CD4-positive, alpha-beta T cell treated with Interleukin-6 for 4 hours (primary cell): ENCODE measurements at regions not wholly inside any gene's neighbourhood (a gene's known extent, or its start where the extent isn't known, plus 50 kb on each side); places are given as distances from the start of the nearest gene placed in this dataset.
"Not testable (repeated sequence)": the region's sequence is repeated elsewhere in the genome, so short reads cannot be mapped to it uniquely, and the experiment has no call there.

Source experiments
- DNase-seq: peaks from one replicate; pipeline ENCODE4 v3.0.0-alpha.2; 2020; ENCODE audit warnings: mixed read lengths

- DNase-seq = no peak
These were observed 155.2 kb downstream of the CEBPB start for GRCh38 chr20:50345712-50346373.

GRCh38 chr20:50346374-50347283, 156.0 kb downstream of the CEBPB start:
- peak; percentile 37 for DNase-seq

DNA sequence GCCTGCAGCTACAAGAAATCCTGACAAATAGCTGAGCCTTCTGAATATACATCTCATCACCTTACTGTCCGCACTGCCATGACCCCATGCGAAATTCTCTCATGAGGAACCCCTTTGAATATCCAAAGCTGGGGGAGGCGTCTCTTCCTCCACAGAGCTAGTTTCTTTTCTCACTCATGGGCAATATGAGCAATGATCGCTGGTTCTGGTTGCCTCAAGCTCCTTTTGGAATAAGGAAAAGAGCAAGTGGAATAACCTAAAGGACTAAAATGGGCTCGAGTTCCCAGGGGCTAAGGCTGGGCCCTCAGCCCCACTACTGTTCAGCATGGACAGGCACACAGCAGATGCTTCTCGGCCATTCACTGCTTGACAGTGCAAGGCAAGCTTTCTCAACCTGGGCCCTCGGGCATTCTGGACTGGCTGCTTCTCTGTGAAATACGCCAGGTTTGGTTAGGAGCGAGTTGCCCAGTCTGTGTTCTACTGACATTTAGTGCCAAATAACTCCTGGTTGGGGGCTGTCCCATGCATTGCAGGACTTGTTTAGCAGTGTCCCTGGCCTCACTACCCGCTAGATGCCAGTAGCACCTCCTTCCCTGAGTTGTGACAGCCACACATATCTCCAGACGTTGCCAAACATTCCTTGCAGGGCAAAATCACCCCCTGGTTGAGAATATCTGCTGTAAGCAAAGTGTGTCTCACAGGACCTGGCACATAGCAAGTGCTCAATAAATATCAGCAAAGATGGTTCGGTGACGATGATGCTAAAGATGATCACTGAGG, 156.8 kb downstream of the CEBPB start:
- DNase-seq = no peak

DNA sequence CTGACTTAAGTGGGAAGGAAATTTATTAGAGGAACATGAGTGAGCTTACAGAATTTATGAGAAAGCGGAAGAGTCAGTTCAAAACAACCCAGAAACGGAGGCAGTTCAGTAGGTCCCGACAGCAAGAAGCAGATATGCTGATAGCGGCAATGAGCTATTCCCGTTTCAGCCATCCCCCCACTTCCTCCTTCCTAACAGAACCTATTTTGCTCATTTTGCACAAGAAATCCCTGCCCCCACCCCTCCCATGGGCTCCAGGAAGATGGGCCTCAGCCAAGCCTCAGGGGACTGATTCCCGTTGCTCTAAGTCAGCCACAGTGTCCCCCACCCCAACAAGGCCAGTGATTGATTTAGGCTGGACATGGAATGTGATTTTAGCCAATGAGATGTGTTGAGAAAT, 157.5 kb downstream of the CEBPB start:
- DNase-seq = no peak

DNA sequence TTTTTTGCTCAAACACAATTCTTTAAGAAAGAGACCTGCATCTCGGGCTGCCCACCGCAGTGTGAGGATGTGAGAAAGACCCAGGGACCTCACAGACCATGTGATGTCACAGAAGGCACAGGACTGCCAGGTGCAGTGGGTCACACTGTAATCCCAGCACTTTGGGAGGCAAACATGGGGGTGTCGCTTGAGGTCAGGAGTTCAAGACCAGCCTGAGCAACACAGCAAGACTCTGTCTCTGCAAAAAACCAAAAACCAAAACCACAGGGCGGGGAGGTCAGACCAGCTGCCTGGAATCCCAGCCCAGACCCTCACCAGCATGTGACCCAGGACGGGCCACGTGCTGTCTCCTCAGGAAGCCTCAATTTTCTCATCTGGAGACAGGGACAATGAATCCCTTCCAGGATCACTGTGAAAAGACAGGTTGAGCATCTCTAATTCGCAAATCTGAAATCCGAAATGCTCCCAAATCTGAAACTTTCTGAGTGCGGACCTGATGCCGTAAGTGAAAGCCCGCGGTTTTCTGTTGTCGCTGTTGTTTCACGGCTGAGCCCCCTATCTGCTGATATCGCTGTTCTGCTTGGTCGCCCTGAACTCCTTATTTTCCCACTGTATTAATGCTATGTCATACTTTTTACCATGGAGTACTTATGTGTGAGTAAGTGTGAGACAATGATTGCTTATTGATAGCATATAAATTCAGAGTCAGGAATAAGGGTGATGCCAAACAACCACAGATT, 159.5 kb upstream of the PTPN1 start:
- no peak for DNase-seq

DNA sequence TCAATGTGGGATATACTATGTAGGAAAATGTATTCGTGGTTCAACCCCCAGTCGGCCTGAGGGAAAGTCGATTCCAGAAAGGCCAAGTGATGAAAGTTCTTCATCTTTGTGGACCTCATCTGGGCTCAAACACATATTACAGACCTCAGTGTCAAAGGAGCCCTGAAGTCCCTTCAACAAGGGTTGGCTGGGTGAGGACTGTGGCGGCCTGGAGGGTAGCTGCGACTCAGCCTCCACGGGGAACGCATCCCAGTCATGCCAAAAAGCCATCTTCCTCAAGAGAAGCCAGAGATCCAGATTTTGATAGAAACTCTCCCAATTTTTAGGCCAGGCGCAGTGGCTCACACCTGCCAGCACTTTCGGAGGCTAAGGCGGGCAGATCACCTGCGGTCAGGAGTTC, 158.6 kb upstream of the PTPN1 start:
- no peak for DNase-seq

- DNase-seq = no peak
These were observed 156.8 kb upstream of the PTPN1 start for GRCh38 chr20:50353289-50353961.

DNA sequence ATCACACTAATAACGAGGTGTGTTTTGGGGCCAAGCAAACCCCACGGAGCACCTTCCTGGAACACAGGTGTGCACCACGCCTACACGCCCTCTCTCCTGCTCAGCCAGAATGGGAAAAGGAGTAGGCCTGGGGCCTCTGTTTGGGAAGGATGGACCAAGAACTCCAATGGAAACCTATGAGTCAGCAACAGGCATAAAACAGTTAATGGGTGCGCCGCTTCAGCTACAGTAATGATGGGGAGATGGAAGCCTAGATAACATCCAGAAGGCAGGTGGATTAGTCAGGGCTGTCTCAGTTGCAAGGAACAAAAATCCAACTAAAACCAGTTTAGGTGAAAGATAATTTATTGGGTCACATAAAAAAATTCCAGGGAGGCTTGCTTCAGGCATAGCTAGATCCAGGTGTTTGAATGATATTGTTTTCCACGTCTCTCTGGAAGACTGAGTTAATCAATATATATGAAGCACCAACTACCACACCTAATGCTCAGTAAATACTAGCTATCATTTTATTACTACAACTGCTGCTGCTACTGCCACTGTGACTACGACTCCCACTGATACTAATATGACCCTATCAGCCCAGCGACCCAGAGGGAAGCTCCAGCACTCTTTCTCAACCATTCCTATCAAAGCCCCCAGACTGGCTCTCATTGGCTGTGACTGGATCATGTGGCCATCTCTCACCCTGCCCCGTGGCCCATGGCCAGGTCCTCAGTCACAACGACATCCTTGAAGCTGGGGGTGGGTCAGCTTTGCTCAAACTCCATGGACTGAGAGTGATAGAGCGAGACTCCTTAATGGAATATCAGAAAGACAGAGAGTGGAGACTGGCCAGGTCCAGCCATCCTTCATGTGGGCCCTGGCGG, 155.2 kb upstream of the PTPN1 start:
- DNase-seq = no peak

DNA sequence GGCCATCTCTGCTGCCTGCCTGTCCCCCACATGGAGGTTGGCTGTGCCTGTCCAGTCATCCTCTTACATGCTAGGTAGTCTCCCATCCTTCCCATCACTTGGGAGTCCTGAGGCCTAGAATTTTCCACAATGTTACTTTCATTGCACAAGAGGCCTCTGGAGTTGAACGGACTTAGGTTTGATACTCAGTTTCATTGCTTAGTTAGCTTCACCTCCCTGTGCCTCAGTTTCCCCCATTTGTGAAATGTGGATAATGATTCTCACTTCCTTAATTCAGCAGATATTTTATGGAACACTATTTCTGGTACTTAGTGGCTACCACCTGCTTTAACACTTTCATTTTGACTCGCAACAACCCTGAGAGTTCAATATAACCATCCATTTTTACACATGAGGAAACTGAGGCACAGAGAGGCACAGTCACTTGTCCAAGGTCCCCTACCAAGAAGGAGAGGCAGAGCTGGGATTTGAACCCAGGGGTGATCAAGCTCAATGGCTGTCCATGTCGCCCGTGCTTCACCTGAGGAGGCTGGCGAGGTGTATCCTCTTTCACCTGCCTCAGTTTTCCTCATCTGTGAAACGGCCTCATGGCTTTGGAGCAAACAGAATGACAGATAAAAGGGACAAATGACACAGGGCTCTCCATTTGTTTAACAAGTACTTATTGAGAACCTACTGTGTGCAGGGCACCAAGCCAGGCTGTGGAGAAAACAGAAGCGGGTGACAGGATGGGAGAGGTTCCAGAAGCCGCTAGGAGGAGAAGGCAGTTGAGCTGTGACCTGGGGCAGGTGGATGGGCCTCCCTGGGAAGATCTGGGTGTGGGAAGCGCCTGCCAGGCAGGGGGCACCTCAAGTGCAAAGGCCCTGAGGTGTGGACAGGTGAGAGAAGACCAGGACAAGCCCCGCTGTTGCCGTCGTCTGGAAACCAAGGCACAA, 154.3 kb upstream of the PTPN1 start:
- DNase-seq = no peak

DNA sequence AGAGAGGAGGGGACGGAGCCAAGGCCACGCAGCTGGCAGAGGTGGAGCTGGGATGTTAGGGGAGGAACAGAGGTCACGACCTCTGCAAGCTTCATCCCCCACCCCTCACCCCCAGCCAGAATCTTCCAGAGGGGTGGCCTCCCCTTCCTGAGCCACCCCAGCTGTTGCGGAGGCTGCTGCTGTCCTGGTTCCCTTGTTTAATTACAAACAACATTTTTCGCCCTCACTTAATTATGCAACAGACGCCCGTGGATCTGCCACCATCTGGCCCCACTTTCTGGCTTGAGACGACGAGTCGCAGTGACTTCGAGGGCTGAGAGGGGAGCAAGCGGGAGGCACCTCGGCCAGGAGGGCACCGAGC, 153.7 kb upstream of the PTPN1 start:
- DNase-seq = no peak

GRCh38 chr20:50356962-50357782, 153.0 kb upstream of the PTPN1 start:
- no peak for DNase-seq

DNA sequence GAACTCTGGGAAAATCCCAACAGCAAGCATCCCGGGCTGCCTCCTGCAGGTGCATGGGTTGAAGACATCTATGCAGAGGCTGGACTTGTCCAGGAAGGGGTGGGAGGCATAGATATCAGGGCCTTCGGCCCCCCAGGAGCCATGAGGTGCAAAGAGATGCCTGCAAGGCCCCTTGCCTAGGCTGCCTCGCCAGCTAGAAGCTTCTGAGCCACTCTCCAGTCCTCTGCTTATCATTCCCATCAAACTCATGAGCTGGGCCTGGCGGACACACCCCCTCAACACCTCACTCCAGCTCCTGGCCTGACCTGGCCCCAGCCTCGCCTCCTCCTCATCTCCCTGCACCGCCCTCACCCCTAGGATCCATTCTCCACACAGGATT, 152.4 kb upstream of the PTPN1 start:
- DNase-seq = no peak

- no peak for DNase-seq
These were observed 152.0 kb upstream of the PTPN1 start for GRCh38 chr20:50358166-50358565.

DNA sequence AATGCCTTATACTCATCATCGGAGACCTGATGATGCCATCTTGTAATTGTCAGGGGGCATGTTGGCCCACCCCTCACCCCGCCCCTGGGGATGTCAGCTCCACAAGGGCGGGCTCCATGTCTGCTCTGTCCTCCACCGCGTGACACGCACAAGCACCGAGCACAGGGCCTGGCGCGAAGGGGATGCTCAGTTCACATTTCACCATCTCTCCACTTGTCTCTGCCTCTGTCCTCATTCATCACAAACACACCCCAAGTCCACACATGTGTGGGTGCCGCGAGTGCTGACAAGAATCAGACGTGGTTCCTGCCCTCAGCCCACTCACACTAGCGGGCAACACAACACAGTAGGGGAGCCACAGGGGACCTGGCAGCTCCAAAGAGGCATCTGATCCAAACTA, 151.2 kb upstream of the PTPN1 start:
- DNase-seq = no peak

GRCh38 chr20:50359607-50360217, 150.5 kb upstream of the PTPN1 start:
- DNase-seq = no peak

- no peak for DNase-seq
These were observed 149.9 kb upstream of the PTPN1 start for GRCh38 chr20:50360218-50360672.

- no peak for DNase-seq
These were observed 149.3 kb upstream of the PTPN1 start for GRCh38 chr20:50360921-50361320.

GRCh38 chr20:50362177-50362576, 148.0 kb upstream of the PTPN1 start:
- not testable (repeated sequence) for DNase-seq

DNA sequence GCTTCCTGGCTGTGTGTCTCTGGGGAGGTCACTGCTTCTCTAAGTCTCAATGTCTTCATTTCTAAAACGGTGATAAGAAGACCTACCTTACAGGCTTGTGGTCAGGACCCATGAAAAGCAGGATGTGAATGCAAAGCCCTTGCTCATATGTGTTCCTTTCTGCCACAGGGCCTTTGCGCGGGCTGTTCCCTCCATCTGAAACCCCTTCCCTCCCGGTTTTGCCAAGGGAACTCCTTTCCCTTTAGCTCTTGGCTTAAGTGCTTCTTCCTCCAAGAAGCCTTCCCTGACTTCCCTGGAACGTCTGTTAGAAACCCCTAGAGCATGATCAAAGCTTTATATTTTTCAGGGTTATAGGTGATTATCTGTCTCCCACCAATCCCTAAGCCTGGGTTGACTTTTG, 147.2 kb upstream of the PTPN1 start:
- DNase-seq = no peak
